HG03280 (cell line): ENCODE measurements at regions not wholly inside any gene's neighbourhood (a gene's known extent, or its start where the extent isn't known, plus 50 kb on each side); places are given as distances from the start of the nearest gene placed in this dataset.

Experiments used
- ATAC-seq: cut with Tn5 transposase; IDR thresholded peaks from one replicate; pipeline ENCODE4 v1.9.1; 2021; ENCODE audit warnings: mild to moderate bottlenecking, moderate library complexity; ENCODE audit not compliant: unreplicated experiment

DNA sequence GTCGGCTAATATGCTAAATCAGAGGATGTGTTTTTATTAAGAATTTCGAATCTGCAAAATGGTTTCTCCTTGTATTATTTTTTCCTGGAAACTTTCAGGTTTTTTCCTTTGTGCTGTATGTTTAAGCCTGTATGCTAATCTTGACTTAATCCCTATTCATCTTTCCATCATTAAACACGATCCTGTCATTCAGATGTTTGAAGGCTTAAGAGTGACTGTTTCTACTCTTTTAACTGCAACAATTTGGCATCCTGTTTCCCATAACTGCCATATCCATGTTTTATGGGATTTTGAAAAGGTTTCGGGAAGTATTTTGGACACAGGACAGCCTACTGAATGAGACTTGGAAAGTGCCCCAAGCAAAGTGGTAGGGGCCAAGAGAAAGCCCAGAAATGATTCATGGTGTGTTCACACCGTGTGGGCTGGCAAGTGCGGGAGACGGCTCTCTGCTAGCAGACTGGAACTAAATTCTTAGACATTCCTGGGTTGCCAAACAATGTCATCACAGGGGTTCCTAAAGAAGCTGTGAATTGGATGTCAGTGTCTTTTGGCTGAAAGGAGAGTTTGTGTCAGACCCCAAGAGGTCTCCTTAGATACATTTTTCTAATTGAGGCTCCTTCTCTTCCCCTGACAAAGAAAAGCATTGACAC lies 125.4 kb upstream of the ADAMTS16 start:
- no peak for ATAC-seq

DNA sequence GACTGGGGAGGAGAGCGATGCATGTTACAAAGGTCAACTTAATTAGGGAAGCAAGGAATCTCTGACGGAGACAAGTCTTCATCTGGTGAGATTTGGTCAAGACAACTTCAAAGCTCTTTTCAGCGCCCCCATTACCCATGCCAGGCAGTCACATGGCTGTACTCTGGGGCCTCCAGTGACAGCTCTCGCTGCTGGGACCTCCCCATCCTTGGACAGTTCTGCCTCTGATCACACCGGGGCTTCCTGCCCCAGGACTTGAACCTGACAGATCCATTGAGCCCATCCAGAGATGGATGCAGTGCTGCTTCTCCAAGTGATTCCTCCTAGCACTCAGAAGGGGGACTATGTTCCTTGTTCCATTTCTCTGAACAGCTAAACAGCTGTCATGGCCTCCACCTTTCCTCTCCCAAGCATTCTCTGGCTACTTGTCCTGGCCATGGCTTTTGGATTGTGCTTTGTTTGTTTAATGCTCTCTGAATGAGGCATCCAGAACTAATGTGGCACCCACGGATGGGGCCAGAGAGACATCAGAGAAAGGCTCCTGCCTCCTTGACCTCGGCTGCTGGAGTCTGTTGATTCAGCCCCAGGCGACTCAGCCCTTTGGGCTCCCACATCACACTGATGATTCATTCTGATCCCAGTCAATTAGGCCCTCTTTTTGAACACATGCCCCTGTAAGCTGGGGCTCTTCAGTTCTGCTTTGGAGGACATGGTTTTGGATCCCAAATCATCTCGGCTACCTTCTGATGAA lies 122.1 kb upstream of the ADAMTS16 start:
- ATAC-seq, result no peak

GRCh38 chr5:5018578-5018970 lies 121.6 kb upstream of the ADAMTS16 start:
- ATAC-seq, result no peak

DNA sequence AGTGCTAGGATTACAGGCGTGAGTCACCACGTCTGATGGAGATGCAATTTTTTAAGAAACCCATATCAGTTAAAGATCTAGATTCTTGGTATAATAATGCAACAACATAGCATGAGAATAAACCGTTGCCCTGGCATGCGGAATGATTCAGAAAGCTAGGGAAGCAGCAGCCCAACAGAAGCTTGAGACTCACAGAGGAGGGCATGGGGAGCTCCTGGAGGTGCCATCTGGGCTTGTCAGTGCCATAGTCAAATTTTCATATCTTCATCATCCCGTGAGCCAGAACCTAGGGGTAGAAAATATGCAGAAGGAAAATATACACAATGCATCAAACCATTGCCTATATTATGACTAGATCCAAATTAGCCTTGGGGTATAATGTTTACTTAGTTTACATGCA lies 118.7 kb upstream of the ADAMTS16 start:
- no peak for ATAC-seq

- ATAC-seq, result no peak
Measured at GRCh38 chr5:5025098-5025773, 114.9 kb upstream of the ADAMTS16 start.

GRCh38 chr5:5025774-5026408 lies 114.2 kb upstream of the ADAMTS16 start:
- no peak for ATAC-seq

DNA sequence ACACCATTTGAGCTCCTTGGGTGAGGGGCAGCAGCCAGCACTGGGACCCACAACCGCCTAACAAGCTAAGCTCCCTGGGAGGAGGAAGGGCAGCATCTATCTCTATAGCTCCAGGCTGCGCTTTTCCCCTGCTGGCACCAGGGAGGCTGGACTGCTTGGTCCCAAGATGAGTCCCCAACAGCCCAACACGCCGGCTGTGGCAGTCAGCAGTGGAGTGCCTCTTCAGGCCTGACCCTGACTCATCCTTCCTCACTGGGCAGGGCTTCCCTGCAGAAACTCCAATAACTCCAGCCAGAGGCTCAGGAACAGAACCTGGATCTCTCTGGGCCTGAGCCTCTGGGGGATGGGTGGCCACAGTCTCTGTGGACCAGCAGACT lies 113.7 kb upstream of the ADAMTS16 start:
- no peak for ATAC-seq

DNA sequence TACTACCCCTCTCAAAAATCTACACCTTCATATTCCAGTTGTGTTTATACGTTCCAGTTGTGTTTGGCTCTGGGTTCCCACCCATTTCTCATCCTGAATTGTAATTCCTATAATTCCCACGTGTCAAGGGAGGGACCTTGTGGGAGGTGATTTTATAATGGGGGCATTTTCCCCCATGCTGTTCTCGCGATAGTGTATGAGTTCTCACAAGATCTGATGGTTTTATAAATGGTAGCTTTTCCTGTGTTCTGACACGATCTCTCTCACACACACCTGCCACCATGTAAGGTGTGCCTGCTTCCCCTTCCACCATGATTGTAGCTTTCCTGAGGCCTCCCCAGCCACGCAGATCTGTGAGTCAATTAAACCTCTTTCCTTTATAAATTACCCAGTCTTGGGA lies 108.5 kb upstream of the ADAMTS16 start:
- ATAC-seq, result no peak

DNA sequence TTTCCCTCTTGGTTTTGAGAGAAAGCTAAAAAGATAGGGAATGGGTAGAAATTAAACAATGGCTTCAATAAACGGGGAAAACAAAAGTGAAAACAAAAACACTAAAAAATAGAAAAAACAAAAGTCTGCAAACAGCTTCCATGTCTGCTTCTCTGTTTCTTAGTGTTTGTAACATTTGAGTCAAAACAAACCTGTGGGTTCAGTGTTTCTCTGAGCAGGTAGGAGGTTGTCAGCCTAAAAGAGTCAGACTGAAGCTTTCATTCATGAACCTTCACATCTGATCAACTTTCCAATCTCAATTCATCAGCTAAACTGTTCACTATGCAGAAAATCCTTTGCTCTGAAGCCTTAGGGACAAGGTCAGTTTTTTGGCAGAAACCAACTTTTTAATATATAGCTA lies 102.5 kb upstream of the ADAMTS16 start:
- peak; percentile 57 for ATAC-seq

- ATAC-seq, result no peak
Measured at GRCh38 chr5:5039918-5040317, 100.2 kb upstream of the ADAMTS16 start.

DNA sequence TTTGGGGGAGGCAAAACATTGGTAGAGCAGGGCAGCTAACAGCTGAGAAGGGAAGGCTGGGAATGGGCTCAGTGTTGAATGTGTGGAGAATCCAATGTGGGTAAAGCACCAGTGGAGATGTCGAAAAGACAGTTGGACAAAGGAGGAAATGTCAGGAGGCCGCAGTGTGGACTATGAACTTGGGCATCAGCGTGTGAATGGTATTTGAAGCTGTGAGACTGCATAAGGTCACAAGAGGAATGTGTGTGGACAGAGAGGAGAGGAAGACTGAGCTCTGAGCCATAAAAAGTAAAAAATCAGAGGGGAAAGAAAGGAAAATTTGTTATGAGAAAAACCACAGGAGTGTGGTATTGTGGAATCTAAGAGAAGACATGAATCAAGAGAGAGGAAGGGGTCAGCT lies 99.4 kb upstream of the ADAMTS16 start:
- ATAC-seq, result no peak

- no peak for ATAC-seq
Measured at GRCh38 chr5:5042806-5043205, 97.3 kb upstream of the ADAMTS16 start.

DNA sequence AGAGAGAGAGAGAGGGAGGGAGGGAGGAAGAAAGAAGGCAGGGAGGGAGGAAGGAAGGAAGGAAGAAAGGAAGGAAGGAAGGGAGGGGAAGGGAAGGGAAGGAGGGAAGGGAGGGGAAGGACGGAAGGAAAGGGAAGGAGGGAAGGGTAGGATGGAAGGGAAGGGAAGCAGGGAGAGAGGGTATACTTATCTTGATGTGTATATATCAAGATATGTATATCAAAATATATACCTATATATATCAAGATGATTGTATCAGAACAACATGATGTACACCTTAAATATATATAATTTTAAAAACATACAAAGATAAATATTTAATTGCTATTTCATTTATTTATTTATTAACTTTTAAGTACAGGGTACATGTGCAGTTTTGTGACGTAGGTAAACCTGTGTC lies 96.8 kb upstream of the ADAMTS16 start:
- no peak for ATAC-seq

DNA sequence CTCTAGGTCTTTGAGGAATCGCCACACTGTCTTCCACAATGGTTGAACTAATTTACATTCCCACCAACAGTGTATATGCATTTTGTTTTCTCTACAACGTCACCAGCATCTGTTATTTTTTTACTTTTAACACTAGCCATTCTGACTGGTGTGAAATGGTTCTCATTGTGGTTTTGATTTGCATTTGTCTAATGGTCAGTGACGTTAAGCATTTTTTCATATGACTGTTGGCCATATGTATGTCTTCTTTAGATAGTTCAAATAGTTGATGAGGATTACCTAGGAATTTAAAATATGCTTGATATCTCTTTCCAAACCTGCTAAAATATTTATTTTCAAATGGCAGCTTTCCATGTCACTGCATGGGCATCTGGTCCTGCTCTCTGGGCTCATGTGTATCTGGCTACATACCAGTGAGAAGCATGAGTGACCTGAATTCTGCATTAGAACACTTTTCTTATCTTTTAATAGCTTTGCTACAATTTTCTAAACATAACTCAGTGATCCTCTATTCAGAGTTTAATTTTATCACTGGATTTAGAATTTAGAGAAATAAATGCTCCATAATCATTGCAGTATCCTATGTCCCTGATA lies 95.8 kb upstream of the ADAMTS16 start:
- ATAC-seq, result no peak

- peak; percentile 80 for ATAC-seq
Measured at GRCh38 chr5:5046680-5047502, 93.2 kb upstream of the ADAMTS16 start.

DNA sequence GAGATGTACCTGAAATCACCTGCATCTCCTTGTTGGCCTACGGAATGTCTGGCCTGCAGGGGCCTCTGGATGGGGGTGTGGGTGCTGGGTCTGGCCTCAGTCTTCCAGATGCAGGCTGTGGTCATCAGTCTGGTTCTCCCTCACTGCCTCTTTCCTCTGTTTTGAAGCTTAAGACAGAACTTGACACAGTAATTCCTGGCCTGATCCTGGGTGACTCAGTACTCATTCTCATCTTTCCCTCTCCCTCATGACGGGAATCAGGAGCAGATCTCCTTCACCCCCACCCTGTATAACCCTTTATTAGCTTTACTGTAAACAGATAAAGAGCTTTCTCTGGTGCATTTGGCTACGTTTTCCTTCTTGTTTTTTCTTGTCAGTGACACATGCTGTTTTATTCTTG lies 89.3 kb upstream of the ADAMTS16 start:
- no peak for ATAC-seq

DNA sequence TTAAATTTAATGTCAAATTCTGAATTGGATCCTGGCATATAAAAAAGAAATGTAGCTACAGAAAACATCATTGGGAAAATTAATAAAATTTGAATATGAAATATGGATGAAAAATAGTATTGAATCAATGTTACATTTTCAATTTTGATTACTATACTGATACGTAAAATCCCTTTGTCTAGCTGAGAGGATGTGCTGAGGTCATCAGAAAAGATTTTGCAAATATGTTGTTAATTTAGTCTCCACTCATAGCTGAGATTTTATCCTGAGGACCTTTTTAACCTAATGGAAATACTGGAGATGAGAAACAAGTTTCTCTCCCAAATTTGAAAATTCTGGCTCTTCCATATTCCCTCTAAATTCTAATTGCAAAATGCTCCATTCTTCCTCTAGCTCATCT lies 84.4 kb upstream of the ADAMTS16 start:
- no peak for ATAC-seq

- no peak for ATAC-seq
Measured at GRCh38 chr5:5061836-5062235, 78.3 kb upstream of the ADAMTS16 start.

DNA sequence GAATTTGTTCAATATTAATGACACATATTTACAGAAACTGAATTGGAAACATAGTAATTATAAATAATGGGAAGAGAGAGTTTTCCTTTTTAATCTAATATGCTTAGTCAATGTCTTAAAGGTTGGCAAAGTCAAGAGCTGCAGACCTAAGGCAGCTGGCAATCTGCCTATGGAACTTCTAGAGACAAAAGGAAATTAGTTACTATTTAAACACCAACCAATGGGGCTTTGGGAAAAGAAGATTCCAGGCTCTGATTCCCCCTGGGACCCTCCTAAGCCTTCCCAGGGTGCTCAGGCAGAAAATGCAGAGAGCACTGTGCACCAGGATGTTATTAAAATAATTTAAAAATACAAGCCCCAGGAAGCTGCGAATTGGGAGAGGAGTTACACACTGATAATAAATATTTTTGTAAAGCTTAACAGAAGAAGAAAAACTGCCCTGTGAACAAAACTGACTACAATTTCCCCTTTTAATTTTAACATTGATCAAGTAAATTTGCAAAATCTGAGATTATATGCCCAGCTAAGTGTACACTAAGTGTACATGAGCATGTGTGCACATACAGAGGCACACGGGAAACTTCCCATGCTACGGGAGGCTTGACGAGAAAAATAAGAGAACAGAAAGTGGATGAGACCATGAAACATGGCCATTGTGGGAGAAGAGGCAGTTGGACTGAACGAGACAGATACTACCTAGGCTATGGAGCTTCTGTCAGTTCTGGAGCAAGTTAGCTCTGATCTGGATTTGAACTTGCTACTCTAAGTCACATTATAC lies 77.4 kb upstream of the ADAMTS16 start:
- no peak for ATAC-seq

DNA sequence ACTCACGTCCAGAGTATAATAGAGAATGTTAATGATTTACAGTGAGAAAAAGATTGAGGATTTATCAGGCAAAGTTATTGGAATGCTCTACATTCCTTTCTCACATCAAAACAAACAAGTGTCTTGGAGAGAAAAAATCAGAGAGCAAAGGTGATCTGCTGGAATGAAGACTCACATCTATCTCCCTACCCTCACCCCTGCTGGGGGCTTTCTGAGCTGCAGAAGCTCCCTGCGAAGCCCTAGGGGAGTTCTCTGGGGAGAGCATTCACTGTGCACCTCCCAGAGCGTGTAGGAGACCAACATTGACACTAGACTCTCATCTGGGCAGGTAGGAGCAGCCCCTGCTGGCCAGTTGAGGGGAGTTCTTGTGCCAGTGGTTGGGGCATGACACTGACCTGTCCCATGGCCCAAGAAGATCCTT lies 76.6 kb upstream of the ADAMTS16 start:
- ATAC-seq, result peak; percentile 80
